ENCODE measurements at regions not wholly inside any gene's neighbourhood (a gene's known extent, or its start where the extent isn't known, plus 50 kb on each side); places are given as distances from the start of the nearest gene placed in this dataset.

DNA sequence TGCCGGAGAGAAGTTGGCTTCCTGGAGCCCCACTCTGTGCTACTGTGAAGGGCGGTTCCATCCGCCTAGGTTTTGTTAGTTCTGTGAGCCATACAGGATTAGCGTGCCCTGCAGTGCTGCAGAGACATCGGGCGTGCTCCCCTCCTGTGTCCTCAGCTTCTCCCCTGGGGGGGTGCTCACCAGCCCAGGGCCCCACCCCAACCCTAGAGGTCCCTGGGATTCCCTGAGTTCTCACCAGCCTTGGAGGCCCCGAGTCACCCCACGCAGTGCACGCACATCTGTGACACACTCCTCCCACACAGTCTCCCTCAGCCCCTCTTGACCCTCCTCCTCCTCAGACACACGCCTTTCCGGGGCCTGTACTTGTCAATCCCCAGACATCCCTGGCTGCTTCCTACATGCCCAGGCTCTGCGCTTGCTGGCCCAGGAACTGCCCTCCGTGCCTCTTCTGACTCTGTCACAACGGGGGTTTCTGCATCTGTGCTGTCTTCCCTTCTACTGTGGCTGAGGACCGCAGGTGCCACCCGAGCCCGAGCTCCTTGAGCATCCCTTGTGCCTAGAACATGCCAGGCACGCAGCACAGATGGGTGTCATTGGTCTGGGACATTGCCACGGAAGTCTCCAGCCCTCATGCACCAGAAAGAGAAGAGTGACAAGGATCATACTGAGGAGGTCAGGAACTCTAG, 123.2 kb upstream of the RPS6KA2 start:
- WGBS (ENCODE audit: extremely low coverage, insufficient read length, low lambda C conversion rate): no CpG with 5 or more reads among the region's 19 CpGs
- no peak overlapping the region for H4K5ac ChIP-seq (ENCODE audit: insufficient read length, low read depth, low read length)
- H3K27me3 Mint-ChIP-seq (ENCODE audit: low read depth): peaks cover 15% of the 10 kb centered on the region
- H3K9me3 Mint-ChIP-seq: no peaks in the 10 kb centered on the region
- no peak overlapping the region; a peak in 1 of 5 replicates for H3K4me3 Mint-ChIP-seq
- H3K14ac ChIP-seq (ENCODE audit: insufficient read depth, low read length): no peak overlapping the region
- no peak overlapping the region for H3K4ac ChIP-seq (ENCODE audit: low read depth, low read length)
- H3K36me3 Mint-ChIP-seq (ENCODE audit: insufficient read depth in 1 of 3, low read depth in 3 of 3): no peaks in the 10 kb centered on the region
- no peak overlapping the region for H2AFZ ChIP-seq (ENCODE audit: low read length)
- no peak overlapping the region for H4K91ac ChIP-seq (ENCODE audit: insufficient read length, low read depth, low read length)
- no peak overlapping the region for H3K9ac ChIP-seq (ENCODE audit: extremely low read depth, insufficient read length, low read length)
- no peak overlapping the region for H2BK20ac ChIP-seq (ENCODE audit: low read depth, low read length, poor library complexity, severe bottlenecking)
- no peaks in the 10 kb centered on the region for H3K9me3 ChIP-seq (ENCODE audit: control insufficient read depth, low read depth, low read length)
- H2AK5ac ChIP-seq (ENCODE audit: insufficient read length, low read length): no peak overlapping the region
- H3K27me3 ChIP-seq (ENCODE audit: insufficient read depth, low read length): no peaks in the 10 kb centered on the region
- H2BK5ac ChIP-seq (ENCODE audit: insufficient read length, low read length): no peak overlapping the region
- H3K4me1 Mint-ChIP-seq: peaks cover 42 to 54% of the 10 kb centered on the region in 2 experiments
- no peaks in the 10 kb centered on the region for H3K79me2 ChIP-seq (ENCODE audit: insufficient read depth, low read length)
- no peak overlapping the region for H3K18ac ChIP-seq (ENCODE audit: insufficient read length, low read depth, low read length)
- H3K79me1 ChIP-seq (ENCODE audit: insufficient read depth, low read depth, low read length, poor library complexity, severe bottlenecking): no peaks in the 10 kb centered on the region
- no peaks in the 10 kb centered on the region for H3K23me2 ChIP-seq (ENCODE audit: insufficient read length, low read depth, low read length, poor library complexity, severe bottlenecking)
- H2BK15ac ChIP-seq (ENCODE audit: low read depth, low read length): no peak overlapping the region
- H3K4me1 ChIP-seq (ENCODE audit: insufficient read depth, low read length): peaks cover 3% of the 10 kb centered on the region; the same call in 1 of the 2 replicates
- no peak overlapping the region for H3K23ac ChIP-seq (ENCODE audit: insufficient read length, low read depth, low read length)
- no peak overlapping the region for H2BK120ac ChIP-seq (ENCODE audit: low read depth, low read length, poor library complexity, severe bottlenecking)
- TF ChIP-seq, protein P1, sequence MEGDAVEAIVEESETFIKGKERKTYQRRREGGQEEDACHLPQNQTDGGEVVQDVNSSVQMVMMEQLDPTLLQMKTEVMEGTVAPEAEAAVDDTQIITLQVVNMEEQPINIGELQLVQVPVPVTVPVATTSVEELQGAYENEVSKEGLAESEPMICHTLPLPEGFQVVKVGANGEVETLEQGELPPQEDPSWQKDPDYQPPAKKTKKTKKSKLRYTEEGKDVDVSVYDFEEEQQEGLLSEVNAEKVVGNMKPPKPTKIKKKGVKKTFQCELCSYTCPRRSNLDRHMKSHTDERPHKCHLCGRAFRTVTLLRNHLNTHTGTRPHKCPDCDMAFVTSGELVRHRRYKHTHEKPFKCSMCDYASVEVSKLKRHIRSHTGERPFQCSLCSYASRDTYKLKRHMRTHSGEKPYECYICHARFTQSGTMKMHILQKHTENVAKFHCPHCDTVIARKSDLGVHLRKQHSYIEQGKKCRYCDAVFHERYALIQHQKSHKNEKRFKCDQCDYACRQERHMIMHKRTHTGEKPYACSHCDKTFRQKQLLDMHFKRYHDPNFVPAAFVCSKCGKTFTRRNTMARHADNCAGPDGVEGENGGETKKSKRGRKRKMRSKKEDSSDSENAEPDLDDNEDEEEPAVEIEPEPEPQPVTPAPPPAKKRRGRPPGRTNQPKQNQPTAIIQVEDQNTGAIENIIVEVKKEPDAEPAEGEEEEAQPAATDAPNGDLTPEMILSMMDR (conservative IDR thresholded peaks at IDR 0.05): no peak
- H2BK12ac ChIP-seq (ENCODE audit: insufficient read length, low read depth, low read length): no peak overlapping the region
- H3K27ac ChIP-seq (ENCODE audit: insufficient read length, low read depth, low read length): no peak overlapping the region
- no peak for DNase-seq
- peak overlapping the region; percentile 15 to 44 (median 43); a peak in 4 of 7 replicates for H3K27ac Mint-ChIP-seq
- H3T11ph ChIP-seq (ENCODE audit: low read length): no peak overlapping the region
- H3K56ac ChIP-seq (ENCODE audit: insufficient read length, low read depth, low read length): no peak overlapping the region
- no peak overlapping the region for H3K4me2 ChIP-seq (ENCODE audit: insufficient read depth, insufficient read length, low read length)
- H4K8ac ChIP-seq (replicated peaks; ENCODE audit: insufficient read length, low read depth, low read length): no peak overlapping the region
- no peaks in the 10 kb centered on the region for H4K20me1 ChIP-seq (ENCODE audit: control insufficient read depth, insufficient read depth, insufficient read length)

Data from H9 (cell line).